HEK293T (cell line): ENCODE measurements at regions not wholly inside any gene's neighbourhood (a gene's known extent, or its start where the extent isn't known, plus 50 kb on each side); places are given as distances from the start of the nearest gene placed in this dataset.

Experiments
- FOXA1 ChIP-seq: fragments of 450-650 bp; IDR thresholded peaks from 2 replicates; pipeline ENCODE4 v1.6.1; 2016; ENCODE audit warnings: mild to moderate bottlenecking
- FOXK2 ChIP-seq: fragments of 450-650 bp; IDR thresholded peaks from 2 replicates; pipeline ENCODE4 v1.6.1; 2016; ENCODE audit warnings: mild to moderate bottlenecking
- FOXM1 ChIP-seq: fragments of 450-650 bp; IDR thresholded peaks from 2 replicates; pipeline ENCODE4 v1.6.1; 2017; ENCODE audit warnings: mild to moderate bottlenecking, borderline replicate concordance
- HDGF ChIP-seq: fragments of 450-650 bp; IDR thresholded peaks from 2 replicates; pipeline ENCODE4 v1.6.1; 2017; ENCODE audit warnings: antibody characterized with exemption, borderline replicate concordance
- L3MBTL2 ChIP-seq: fragments of 450-650 bp; conservative IDR thresholded peaks from 2 replicates; pipeline ENCODE4 v1.6.1; 2016; ENCODE audit warnings: mild to moderate bottlenecking
- TARDBP ChIP-seq: fragments of 450-650 bp; IDR thresholded peaks from 2 replicates; pipeline ENCODE4 v1.6.1; 2016

- TF ChIP-seq TARDBP (no peak), FOXK2 (no peak), HDGF (no peak), FOXA1 (no peak), FOXM1 (no peak), L3MBTL2 (no peak)
Observed at GRCh38 chr6:12504325-12504966, 212.1 kb upstream of the PHACTR1 start.
